IPS-NIHi11 (cell line): ENCODE measurements at regions not wholly inside any gene's neighbourhood (a gene's known extent, or its start where the extent isn't known, plus 50 kb on each side); places are given as distances from the start of the nearest gene placed in this dataset.
A peak's percentile ranks its signal among the peaks of the same experiment; 100 is the strongest.

ENCODE experiments used
- DNase-seq: peaks from one replicate; pipeline ENCODE4 v3.0.0; 2012; ENCODE audit warnings: mixed read lengths, low spot score

DNA sequence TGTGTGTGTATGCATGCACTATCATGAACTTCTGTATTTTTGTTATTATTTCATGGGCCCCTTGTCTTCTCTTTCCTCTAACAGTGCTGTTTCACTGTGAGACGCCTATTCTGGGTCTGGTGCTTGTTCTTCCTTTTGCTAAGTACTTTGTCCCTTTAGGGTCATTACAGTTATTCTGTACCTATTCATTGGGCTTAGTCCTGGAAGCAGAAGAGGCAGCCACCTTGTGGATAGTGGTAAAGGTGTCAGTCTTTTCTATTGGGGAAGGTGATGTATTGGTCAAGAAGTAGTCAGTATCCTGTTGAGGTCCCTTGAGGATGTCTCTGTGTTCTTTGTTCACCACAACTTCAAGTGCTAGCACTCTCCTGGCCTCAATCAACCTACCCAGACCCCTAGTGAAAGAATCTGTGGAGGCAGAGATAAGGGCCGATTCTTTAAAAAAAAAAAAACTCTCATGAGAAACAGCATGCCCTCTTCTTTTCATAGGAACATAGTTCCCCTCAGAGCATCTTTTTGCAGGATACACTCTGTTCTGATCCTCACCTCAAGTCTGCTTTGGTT is 593.8 kb downstream of the SPRY1 start:
- no peak for DNase-seq

GRCh38 chr4:123994917-123995316 is 598.3 kb downstream of the SPRY1 start:
- no peak for DNase-seq

DNA sequence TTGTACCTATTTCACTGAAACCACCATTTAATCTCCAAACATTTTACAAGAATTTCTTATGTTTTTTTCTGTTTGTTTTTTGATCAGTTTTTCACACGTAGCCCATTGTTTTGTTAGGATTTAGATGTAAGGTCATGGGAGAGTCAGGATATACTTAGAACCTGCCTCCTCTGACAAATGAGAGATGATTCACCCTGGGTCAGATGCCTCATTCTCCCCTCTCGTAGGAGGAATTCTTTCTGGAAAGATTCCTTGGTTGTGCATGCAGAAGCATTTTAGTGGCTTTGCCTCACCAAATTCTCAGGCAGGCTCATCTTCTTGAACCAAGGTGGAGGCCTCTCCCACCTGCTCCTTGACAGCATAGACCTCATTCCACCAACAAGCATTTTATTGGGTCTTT is 599.3 kb downstream of the SPRY1 start:
- no peak for DNase-seq

DNA sequence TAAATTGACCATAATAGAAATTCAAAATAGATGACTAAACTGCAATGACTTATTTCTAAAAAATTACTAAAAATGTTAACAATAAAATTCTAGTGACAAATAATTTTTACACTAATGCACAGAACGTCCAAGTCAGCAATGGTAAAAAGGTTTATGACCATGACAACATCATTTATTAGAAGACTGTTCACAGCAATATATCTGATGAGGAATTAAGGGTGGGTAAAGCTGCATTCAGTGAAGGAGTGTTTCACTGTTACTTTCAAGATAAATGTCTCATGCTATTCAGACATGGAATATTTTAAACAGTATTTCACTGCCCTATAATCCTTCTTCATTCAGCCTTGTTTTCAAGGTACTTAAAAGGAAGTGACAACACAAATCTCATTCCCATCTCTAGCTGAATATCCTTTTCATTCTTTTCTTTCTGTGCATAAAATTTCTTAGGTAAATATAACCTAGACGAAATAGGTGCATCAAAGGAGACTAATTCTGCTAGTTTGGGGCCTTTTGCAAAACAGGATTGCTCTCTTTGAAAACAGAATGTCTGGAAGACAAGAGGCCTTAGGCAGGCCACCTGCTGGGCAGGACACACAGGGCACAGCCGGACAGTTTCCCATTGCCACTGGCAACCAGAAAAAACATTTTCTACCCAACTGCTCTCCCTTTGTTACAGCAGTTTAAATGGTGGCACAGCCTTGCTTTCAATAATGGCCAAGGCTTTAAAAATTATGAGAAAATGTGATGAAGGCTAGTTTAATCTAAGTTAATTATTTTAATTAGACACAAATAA is 600.3 kb downstream of the SPRY1 start:
- no peak for DNase-seq

- no peak for DNase-seq
Measured at GRCh38 chr4:123997776-123998449, 601.3 kb downstream of the SPRY1 start.

GRCh38 chr4:124000233-124000632 is 603.6 kb downstream of the SPRY1 start:
- DNase-seq, result no peak

DNA sequence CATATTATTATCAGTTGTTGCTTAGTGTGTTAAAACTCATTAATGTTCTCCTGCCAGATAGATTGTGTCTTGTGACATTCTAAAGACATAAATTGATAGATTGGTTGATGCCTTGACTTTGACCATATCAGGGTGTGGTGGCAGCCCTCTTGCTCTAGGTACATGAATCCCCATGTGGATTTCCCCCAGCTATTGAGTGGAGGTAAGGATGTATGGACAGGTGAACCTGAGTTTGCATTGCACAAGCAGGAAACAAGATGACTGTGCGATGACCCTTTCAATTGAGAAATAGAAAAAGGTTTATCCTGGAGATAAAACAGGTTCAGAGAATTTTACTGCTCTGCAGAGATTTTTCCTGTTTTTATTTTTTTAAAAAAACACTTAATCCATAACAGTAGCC is 619.2 kb downstream of the SPRY1 start:
- no peak for DNase-seq

DNA sequence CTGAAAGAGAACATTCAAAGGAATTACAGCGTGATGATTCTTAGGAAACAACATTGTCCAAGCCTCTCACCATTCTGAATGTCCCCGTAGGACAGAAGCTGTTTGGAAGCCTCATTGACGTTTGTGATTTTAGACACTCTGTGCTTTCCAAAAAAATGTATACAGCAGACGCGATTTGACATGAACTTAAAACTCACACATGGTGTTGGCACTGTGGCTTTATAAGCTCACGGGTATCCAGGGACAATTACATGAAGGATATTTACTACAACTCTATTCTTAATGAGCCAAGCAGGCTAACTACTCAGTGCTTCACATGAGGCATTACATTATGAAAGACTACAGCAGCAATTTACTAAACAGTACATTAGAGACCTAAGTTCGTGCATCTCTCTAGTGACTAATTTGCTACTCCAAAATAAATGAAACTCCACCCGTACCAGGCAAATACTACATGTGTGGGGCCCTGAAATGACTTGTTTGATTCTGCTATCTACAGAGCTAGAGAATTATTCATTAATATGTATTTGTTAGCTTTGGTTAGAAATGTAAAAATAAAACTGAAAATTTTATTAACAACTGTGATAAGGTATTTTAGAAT is 620.7 kb downstream of the SPRY1 start:
- no peak for DNase-seq

- DNase-seq, result no peak
Measured at GRCh38 chr4:124018383-124019317, 622.1 kb downstream of the SPRY1 start.

DNA sequence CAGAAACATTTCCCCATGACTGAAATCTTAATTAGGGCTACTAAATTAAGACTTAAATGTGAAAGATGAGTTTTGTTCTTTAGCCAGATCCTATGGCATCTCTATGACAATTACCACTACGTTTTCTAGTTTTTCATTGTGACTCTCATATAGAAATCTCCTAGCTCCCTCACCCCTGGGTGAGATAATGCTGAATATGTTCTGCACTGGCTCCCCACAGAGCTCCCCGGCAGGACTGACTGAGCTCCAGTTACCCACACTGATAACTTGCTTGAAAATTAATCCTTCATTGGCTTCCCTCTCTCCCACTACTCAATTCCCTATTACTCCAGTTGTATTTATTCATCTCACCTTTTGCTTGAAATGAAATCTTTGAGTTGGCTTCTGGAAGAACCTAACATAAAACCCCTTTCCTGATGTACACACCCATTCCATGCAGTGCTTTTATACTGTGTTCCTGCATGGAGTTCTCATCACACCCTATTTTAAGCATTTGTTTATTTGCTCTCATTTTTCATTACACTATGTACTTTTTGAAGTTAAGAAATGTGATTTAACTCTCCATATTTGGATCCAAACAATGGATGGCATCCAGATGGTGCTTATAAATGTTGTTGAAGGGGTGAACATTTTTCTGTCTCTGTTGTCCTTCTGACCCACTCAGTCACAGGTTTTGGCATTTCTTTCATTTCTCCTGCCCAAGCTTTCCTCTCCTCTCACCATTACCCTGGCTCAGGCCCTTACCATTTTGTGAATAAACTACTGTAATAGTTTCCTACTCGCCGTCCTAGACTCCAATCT is 623.4 kb downstream of the SPRY1 start:
- DNase-seq, result no peak

- DNase-seq, result no peak
Measured at GRCh38 chr4:124025000-124025399, 628.4 kb downstream of the SPRY1 start.

DNA sequence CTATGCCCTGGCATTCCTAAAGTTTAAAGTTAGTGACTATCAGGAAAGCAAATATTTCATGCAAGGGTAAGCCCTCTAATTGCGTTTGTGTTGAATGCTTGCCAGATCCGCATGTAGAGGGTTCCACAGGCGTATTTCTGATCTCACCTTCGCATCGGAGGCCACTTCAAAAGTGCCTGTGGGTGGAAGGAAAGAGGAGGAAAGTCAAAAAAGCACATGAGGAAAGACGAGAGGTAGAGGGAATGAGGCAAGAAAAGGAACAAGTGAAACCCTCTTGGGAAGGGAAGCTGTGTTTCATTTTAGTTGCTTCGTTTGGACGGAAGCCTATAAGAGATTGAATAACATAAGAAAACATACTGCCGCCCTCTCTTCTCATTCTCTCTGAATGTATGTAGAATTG is 628.8 kb downstream of the SPRY1 start:
- no peak for DNase-seq

- no peak for DNase-seq
Measured at GRCh38 chr4:124028182-124028581, 631.6 kb downstream of the SPRY1 start.

- DNase-seq, result no peak
Measured at GRCh38 chr4:124030147-124030546, 633.6 kb downstream of the SPRY1 start.

DNA sequence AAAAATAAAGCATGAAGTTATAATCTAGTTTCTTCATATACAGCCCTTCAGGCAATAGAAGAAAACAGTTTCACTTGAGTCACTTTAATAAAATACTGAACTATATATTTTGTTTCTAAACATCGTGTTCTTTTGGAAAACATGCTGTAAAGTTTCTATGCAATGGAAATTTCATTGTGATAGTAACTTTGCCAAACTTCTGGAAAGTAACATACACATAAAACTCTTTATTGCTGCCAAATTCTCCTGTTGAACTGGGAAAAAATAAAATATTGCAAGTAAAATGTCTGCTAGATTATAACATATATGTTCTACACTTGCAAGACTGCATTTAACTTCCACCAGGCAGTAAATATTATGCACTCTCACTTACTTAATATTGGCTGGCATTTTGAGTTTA is 635.4 kb downstream of the SPRY1 start:
- DNase-seq, result no peak

DNA sequence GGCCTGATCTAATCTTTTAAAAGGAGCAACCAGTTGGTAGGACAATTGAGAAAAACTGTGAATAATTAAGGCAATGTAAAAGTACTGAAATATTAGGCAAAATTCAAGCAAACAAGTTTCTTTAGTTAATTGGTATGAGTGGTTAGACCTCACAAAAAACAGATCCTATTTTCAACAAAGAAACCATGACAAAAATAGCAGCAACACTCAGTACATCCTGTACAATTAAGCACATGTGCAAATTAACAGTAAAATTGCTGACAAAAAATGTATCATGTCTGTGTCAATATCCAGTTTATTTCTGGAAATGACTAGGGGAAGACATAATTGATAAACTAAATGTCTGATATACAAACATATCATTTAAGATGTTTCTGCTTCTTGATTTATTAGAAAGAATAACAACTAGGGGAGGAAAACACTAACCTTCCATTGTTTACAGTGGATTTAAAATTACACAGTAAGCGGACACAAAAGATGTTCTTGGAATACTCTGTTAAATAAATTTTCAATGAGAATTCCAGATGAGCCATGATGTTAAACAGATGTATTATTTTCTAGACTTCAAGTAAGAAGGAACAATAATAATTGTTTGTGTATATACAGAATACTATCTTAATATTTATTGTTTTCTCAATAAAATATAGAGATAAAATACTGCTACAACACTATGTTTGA is 638.9 kb downstream of the SPRY1 start:
- DNase-seq, result no peak

GRCh38 chr4:124037236-124037635 is 640.6 kb downstream of the SPRY1 start:
- no peak for DNase-seq

GRCh38 chr4:124044330-124044729 is 647.7 kb downstream of the SPRY1 start:
- no peak for DNase-seq

GRCh38 chr4:124044867-124045266 is 648.3 kb downstream of the SPRY1 start:
- DNase-seq, result peak; percentile 20

DNA sequence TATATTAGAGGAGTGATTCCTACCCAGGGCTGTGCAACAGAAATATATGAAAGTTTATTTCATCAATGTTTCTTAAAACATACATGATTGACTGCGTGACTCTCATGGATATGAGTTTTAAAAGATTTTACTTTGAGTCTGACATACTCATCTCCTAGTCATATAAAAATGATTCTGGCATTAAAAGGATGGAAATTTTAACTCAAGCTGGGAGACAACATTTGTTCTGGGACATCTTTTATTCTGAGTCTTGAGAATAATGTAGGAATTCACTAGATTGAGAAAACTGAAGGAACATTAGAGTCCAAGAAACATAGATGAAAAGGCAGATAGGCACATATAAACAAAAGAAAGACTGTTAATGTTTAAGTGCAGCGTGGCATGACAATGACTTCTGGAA is 649.6 kb downstream of the SPRY1 start:
- DNase-seq, result no peak
